ENCODE measurements at regions not wholly inside any gene's neighbourhood (a gene's known extent, or its start where the extent isn't known, plus 50 kb on each side); places are given as distances from the start of the nearest gene placed in this dataset.

DNA sequence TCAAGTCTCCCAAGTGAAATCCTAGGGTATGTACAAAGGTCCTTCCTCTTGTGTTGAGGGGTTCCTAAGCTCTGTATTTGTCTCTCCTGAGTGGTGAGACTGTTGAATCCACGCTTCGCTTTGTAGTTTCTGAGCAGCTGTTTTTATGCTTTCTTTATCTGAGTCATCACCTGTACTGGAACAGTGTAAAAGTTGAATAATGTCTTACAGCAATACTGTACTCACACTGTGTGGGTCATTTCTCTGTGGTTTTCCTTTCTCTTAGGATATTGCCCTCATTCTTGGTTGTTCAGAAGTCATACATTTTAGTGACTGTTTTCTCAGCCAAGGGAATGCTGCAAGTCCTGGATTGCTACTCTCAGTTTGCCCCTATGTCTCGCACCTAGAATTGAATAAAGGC, 1596.6 kb downstream of the SLITRK5 start:
- no peak for DNase-seq

DNA sequence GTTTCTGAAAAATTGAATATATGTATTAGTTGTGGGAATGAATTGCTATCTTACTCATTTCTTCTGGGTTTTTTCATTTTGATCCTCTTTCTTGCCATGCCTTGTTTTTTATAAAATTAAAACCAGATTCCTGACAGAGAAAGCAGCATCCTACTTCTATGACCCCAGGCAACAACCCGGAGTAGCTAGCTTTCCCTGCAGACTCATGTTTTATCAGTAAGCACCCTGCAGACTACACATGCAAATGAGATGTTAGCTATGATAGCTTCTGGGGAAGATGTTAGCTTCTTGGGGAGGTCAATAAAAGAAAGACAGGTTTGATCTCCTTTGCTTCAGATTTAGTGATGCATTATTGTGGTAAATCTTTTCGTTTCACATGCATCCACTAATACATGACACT, 1598.6 kb downstream of the SLITRK5 start:
- no peak for DNase-seq

DNA sequence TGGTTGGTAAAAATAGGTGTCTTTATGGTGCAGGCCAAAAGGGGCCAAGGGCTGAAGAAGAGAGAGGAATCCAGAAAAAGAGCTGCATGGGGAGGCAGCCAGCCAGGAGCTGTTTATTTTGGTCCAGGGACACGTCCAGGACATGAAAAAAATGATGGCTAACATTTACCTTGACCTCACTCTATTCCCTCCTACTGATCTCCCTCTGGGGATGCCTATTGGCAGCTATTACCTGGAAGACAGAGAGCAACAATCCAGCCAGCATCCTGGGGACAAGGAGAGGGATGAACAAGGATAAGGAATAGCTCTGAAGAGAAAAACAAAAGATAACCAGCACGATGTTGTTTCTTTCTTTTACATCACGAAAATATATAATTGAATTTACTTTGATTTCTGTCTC, 1599.6 kb downstream of the SLITRK5 start:
- DNase-seq, result no peak

DNA sequence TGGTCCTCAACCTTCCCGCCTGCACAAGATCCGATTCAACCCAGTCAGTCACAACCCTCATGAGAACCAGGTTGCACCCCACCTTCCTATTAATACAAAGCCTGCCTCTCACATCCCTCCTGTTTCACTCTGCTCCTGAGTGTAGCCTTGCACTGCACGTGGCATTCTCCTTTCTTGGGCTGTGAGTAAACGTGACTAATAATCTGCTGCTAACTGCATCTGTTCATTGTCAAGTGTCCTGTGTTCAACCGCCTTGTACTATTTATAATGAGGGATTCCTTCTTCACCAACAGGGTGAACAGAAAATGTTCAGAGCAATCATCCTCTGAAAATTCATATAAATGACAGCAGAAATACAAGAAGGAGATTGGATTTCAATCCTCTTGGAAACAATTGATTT, 1608.2 kb downstream of the SLITRK5 start:
- no peak for DNase-seq

DNA sequence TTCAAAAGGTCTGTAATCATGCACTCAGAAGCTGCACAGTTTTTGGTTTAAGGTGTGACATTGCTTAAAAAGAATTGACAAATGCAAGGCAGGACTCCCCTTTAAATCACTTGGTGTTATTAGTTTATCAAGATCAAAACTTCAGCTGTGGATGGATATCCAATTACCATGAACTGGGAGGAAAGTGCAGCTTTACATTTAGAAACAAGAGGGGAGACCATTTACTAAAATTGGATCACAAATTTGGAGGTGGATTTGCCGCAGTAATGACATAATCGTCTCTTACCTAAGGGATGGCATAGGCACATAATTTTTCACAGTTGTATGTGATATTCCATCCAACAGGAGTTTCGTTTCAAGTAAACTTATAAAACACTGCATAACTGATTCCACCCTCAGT, 1610.2 kb downstream of the SLITRK5 start:
- DNase-seq, result no peak

DNA sequence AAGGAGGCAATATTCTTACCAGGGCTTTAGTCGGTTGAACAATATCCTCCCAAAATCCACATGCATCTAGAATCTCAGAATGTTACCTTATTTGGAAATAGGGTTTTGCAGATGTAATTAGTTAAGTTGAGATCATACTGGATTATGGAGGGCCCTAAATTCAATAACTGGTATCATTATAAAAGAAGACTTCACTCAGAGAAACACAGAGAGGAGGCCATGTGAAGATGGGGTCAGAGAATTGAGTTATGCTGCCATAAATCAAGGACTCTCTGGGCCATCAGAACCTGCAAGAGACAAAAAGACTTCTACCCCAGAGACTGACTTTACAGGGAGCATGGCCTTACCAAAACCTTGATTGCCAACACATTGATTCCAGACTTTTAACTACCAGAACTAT, 1611.1 kb downstream of the SLITRK5 start:
- DNase-seq, result no peak

DNA sequence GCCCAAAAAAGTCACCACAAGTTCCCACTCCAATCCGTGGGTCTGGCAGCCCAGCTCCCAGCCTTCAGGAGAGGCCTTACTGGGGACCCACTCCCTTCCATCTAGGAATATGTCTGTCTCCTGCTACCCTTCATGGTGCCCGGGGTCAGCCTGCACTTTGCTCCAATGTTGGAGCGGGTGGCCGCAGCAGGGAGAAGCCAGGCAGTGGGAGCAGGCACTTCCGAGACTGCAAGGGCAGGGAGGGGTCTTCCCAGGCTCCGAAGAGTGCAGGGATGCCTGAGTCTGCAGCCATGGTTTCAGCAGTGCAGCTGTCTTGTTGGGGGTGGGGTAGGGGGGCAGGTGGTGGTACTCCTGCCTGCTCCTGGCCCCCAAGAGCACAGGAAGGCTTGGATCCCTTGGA, 1616.2 kb downstream of the SLITRK5 start:
- no peak for DNase-seq

DNA sequence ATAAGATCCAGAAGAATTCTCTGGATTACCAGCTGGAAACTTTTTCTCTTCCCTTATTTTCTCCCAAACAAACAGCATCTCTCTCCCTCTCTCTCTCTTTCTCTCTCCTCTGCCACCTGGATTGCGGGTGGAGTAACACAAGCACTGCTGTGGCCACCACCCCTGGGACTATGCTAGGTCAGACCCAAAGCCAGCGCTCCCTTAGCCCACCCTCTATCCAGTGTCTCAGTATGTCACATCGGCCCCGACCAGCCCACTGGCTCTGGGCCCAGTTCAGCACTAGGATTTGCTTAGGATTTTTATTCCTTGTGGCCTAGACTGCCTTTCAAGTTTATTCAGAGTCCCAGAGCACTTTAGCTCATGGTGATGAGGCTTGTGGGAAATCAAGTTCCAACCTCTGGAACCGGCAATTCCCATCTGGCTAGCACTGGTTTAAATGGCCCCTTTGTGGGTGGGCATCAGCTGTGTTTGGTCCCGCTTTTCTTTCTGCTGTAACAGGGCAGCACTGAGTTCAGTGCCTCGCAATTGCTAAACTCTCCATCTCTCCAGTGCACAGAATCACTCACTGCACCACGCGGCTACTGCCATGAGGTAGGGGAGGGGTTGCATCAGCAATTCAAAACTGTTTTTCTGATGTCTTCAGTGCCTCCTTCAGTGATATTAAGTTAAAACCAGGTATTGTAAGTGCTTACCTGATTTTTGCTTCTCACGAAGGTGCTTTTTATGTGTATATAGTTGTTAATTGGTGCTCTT, 1623.1 kb downstream of the SLITRK5 start:
- DNase-seq, result no peak

DNA sequence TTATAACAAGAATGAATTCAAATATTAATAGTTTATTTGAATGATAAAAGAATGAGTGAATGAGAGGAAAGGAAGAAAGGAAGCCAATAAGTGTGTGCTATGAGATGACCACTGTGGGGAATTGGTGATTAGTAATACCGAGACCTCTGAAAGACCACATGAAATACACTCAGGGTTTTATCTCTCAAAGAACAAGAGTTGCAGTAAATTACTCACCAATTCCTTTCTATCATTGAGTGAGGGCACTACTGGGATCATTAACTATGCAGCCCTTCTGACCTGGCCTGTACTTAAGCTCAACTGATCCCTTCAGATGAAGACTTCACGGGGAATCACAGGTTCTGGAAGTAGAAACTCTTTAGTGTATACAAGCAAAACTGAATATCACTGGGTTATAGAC, 1636.1 kb downstream of the SLITRK5 start:
- DNase-seq, result no peak

DNA sequence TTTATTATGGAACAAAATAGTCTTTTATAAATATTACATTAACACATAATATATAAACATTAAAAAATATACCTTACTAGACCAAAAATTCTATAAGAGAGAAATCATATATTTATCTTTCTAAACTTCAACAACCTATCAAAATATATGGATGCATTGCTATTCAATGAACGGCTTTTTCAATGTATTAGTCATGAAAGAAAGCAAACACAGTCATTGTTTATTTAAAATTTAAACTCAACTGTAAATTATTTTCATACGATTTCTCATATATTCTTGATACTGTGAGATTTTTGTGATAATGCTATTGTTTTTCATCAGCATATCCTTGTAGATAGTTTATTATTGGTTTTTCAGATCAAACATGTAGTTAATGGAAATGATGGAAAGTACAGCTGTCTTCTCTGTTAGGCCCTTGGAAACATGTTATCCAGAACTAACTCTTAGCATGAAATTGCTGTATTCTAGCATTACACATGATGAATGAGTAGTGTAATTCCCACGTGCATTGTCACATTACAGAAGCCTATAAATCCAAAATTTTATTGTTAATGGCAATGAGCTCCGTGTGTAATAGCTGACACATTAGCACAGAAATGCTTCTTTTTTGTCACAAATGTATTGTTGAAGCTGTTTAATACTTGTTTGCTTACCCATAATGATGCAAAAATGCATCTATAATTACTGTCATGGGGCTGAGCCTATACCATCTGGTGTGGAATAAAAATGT, 1639.9 kb downstream of the SLITRK5 start:
- DNase-seq, result no peak

DNA sequence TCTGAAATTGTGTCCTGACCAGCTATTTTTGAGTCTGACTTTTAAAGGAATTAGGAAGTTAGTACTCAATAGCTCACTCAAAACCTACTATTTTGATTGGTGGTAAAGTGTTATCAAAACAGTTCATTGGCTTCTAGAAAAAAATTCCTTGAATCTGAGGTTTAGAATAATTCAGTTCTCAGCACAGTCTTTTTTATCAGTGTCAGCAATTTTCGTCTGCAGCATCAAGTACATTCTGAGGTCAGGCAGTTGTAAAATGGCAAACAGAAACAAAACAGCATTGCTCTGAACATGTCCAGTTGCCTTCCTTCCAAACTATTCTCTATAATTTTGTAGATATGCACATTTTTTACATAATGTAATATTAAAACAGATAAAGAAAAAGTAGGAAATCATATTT, 1644.1 kb downstream of the SLITRK5 start:
- no peak for DNase-seq

DNA sequence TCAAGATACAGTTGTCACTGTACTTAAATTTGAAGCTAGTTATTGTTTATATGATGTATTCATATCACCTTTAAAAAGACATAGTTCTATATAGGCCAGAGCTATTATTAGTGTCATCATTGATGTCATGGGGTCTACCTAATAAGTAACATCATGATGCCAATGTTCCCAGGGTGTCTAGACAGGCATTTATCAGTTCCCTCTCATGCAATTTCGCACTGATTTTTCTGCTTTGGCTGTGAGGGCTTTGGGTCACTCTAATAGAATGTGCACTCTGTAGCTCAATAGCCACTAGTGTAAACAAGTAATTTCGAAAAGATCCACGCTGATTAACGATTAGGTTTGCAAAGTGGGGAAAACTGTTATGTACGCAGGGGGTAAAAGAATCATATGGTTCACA, 1651.3 kb downstream of the SLITRK5 start:
- no peak for DNase-seq

DNA sequence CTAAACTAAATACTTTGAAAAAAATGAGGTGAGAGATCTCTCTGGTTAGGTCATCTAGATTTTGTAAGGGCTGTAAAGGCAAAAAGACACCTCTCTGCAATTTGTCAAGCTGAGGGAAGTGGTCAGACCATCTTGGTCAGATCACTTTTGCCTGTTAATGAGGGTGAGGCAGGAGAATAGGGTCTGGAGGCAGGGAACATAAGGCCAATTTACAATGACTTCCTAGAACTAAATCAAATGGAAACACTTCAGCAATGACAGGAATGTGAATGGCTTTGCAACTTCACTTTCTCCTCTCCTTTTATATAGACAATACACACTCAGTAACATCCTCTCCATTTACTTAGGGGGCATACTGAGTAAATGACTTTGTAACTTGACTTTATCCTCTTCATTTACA, 1653.4 kb downstream of the SLITRK5 start:
- DNase-seq, result no peak

DNA sequence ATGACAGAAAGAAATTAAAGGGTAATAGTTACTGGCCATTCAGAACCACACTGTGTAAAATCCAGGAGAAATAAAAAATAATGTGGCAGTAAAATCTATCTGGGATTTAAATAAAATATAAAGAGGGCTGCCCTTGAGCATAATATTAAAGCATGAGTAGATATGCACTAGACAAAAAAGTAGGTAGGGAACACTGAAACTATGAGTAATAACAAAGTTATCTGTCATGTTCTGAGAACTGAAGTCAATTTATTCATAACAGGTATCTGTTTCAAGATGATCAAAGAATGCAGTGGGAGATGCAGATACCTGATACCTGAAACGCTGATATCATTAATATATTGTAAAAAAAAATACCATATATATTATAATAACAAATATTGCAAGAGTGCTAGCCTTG, 1672.0 kb downstream of the SLITRK5 start:
- DNase-seq, result no peak

DNA sequence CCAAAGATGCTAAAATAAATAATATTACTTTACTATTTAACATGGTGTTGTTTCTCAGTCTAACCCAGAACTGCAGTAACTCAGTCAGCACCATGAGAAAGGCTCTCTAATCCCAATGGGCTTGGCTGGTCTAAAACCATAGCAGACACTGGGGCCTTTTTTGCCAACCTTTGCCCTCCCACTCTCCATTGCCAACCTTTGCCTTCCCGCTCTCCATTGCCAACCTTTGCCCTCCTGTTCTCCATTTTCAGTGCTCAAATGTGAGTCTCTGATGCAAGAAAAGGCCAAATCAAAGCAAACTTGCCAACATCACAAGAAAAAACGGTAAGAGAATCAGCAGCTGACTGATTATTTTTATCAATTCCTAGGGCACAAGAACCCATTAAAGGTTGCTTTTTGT, 1681.2 kb downstream of the SLITRK5 start:
- no peak for DNase-seq

DNA sequence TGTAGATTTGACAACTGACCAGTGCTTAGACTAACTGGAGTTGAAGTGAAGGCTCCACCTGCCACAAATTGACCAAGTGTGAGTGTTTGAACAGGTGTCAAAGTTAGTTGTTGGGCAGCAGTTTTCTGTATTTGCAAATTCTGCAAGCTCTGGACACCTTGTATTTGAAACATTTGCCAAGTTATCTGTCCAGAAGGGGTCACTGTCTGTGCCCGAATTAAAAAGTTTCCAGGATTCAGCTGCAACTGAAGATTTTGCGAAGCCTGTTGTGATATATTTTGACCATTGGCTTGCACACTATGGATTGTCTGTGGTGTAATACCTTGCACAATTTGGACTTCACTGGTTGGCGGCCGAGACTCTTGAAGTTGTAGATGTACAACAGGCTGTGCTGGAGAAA, 1690.7 kb downstream of the SLITRK5 start:
- no peak for DNase-seq

DNA sequence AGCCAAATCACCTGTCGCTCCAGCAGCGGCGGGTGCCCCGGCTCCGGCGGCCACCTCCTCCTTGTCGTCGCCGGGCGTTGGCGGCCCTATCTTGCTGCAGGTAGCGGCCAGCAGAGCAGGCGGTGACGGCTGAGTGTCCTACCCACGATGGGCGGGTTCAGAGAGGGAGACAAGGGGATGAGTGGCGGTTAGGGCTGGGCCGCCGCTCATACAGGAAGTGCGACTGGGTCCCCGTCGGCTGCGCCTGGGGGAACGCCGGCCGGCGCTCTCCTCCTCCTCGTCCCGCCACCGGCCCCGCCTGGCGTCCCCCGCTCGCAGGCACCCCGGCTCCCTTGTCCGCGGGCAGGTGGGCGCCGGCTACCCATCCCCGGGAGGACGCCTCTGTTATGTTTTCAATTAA, 1692.0 kb downstream of the SLITRK5 start:
- DNase-seq, result no peak

DNA sequence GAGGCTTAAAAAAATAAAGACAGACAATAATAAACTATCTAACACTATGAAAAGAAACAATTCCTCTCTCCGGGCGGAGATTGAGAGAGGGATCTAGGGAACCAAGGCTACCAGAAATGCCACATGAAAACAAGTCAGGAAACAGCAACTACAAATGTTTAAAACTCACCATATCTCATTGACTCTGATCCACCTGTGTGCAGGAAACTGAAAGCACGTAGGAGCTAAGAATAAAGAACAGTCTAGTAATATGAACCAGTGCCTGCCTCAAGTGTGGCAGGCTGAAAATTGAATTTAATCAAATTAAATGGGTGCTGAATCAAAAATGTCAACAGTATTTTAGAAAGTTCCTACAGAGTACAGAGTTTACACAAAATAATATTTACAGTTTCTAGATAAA, 1701.0 kb downstream of the SLITRK5 start:
- DNase-seq, result no peak

DNA sequence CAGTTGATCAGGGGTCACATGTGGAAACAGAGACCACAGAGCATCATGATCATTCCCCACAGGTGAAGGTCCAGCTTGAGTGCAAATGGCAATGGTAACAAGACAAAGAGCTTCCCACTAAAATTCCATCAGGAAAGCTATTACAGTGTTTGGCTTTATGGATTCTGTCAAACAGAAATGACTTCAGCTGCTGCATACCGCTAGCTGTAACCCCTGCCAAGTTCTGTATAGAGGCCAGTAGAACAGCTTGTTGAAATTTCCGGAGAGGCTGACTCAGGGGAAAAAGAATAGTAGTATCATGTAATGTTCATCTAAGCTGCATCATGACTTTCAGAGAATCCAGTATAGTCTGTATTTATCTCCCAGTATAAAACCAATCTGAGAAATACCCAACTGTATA, 1704.7 kb downstream of the SLITRK5 start:
- no peak for DNase-seq

DNA sequence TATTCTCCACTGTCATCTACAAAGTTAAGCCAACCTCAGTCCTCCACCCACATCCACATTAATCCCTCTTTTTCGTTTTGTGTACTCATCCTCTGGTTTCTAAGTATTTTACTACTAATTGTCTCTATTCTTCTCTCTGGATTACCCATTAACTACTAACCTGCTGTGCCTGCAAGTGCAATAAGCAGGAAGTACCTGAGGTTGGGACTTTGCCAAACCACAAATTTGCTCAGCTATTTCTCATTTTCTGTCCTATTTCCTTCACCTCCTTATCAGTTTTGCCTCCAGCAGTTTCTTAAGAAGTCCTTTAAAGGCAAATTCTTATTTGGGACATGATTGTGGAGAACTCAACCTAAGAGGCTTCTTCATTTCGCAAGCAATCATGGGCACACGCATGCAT, 1708.9 kb downstream of the SLITRK5 start:
- no peak for DNase-seq

DNA sequence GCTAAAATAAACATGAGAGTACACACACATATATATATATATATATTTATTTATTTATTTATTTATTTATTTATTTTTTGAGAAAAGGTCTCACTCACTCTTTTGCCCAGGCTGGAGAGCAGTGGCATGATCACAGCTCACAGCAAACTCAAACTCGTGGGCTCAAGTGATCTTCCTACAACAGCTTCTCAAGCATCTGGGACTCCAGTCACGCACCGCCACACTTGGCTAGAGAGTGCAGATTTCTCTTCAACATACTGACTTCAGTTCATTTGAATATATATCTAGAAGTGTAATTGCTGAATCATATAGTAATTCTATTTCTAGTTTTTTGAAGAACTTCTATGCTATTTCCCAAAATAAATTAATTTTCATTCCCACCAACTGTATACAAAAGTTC, 1711.8 kb downstream of the SLITRK5 start:
- no peak for DNase-seq

DNA sequence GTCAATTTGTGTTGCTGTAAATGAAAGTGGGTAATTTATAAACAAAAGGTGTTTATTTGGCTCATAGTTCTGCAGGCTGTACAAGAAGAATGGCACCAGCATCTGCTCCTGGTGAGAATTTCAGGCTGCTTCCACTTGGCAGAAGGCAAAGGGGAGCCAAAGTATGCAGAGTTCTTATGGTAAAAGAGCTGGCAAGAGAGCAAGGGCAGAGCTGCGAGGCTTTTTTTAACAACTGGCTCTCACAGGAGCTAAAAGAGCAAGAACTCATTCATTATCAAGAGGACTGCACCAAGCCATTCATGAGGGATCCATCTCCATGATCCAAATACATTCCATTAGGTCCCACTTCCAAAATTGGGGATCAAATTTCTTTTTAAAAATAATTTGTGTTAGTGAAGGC, 1712.7 kb downstream of the SLITRK5 start:
- DNase-seq, result no peak

DNA sequence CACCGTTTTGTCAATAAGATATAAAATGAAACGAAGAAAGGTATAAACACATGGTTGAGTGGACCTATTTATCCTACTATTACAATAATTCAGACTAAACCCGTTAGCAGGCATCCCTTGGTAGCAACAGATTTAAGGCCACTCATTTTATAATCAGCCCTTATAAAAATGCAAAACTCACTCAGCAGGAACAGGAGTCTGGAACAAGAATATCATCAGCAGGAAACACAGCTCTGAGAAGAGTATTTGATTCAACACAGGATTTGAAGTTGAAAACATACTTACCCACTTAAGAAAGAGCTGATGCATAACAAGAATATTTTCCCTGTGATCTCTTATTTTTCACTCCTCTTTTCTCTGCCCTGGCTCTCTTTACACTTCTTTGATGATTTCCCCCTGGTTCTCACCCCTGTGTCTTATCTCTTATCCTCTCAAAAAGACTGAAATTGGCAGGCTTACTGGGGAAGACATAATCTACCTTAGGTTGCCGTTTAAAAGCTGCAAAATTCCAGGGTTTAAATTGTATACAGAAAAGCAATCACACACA, 1722.7 kb downstream of the SLITRK5 start:
- DNase-seq, result no peak

DNA sequence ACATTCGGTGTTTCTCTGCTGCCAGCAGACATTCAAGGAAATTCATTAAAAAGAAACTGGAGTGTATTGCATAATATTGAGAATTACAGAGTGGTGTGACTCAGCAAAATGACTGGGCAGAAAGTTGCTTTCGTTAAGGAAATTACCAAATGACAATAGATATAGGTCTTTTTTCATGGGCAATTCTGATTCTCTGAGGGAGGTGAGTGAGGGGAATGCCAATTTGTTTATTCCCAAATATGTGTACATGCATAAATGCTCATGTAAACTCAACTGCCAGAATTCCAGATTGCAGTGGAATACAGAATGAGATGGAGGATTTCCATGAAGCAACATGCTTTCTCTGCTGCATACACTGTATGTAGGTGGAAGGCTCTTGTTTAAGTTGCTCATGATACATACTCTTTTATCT, 1730.1 kb downstream of the SLITRK5 start:
- DNase-seq, result no peak

DNA sequence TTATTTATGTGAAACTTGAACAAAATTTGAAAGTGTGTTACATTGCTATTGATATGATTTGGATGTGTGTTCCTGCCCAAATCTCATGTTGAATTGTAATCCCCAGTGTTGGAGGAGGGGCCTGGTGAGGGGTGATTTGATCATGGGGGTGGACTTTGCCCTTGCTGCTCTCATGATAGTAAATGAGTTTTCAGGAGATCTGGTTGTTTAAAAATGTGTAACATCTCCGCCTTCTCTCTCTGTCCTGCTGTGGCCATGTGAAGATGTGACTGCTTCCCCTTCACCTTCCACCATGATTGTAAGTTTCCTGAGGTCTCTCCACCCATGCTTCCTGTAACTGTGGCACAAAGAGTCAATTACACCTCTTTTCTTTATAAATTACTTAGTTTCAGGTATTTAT, 1731.0 kb downstream of the SLITRK5 start:
- no peak for DNase-seq
